H1 (cell line): ENCODE measurements at regions not wholly inside any gene's neighbourhood (a gene's known extent, or its start where the extent isn't known, plus 50 kb on each side); places are given as distances from the start of the nearest gene placed in this dataset.

ENCODE experiments used
- CTCF ChIA-PET: fragments of 300-600 bp; sonication (Branson Sonifier 250); formaldehyde crosslinking; loops from one replicate; lab custom pipeline; 2021; ENCODE audit not compliant: partially characterized antibody; lab: Charles Lee
- POLR2A ChIA-PET: fragments of 300-600 bp; sonication (Branson Sonifier 250); formaldehyde crosslinking; loops from one replicate; lab custom pipeline; 2021; ENCODE audit warnings: inconsistent platforms; ENCODE audit not compliant: partially characterized antibody; lab: Charles Lee
- DNase-seq, 2 experiments: peaks; one replicate each; pipeline versions ENCODE4 v3.0.0 to v3.0.0-alpha.2; 2010 to 2022; ENCODE audit warnings: low spot score in 2 of 2, low read depth in 1 of 2, mixed read lengths in 1 of 2
- FAIRE-seq: peaks from 2 replicates; lab custom pipeline; 2011; peaks lifted over from hg19 to GRCh38; lab: Jason Lieb, UNC
- H2AFZ ChIP-seq: 2 replicates; pipeline ENCODE4 v1.8.1; 2012; ENCODE audit warnings: low read length, inconsistent platforms
- H2AK5ac ChIP-seq: 2 replicates; pipeline ENCODE4 v1.6.1; 2013; ENCODE audit warnings: low read depth, low read length
- H2BK120ac ChIP-seq: replicated peaks from 2 replicates; pipeline ENCODE3; 2013; ENCODE audit warnings: low read depth, low read length, inconsistent platforms
- H2BK12ac ChIP-seq: 2 replicates; pipeline ENCODE4 v1.6.1; 2013; ENCODE audit warnings: low read depth, low read length
- H2BK15ac ChIP-seq: 2 replicates; pipeline ENCODE4 v1.6.1; 2013; ENCODE audit warnings: low read length
- H2BK20ac ChIP-seq: 2 replicates; pipeline ENCODE4 v1.6.1; 2013; ENCODE audit warnings: low read length
- H2BK5ac ChIP-seq: 2 replicates; pipeline ENCODE4 v1.6.1; 2013; ENCODE audit warnings: low read depth, low read length
- H3K14ac ChIP-seq: 2 replicates; pipeline ENCODE4 v1.6.1; 2013; ENCODE audit warnings: inconsistent platforms; ENCODE audit not compliant: insufficient read length
- H3K18ac ChIP-seq: 2 replicates; pipeline ENCODE4 v1.6.1; 2013; ENCODE audit warnings: low read length; ENCODE audit errors: extremely low read depth
- H3K23ac ChIP-seq: 2 replicates; pipeline ENCODE4 v1.6.1; 2013; ENCODE audit warnings: inconsistent platforms; ENCODE audit not compliant: insufficient read length
- H3K23me2 ChIP-seq: 2 replicates; pipeline ENCODE4 v1.6.1; 2013; ENCODE audit warnings: low read depth, low read length
- H3K27ac ChIP-seq: 2 replicates; pipeline ENCODE4 v1.6.1; 2011; ENCODE audit warnings: low read depth, low read length, inconsistent platforms
- H3K27me3 ChIP-seq, 4 experiments: replicated peaks in 1 of 4; 1 replicate in 1 of 4; 2 replicates in 3 of 4; pipeline versions ENCODE4 v1.6.1 to v1.8.1; 2011 to 2013; ENCODE audit warnings: low read length in 3 of 4, mild to moderate bottlenecking in 3 of 4, inconsistent platforms in 2 of 4, mixed read lengths in 2 of 4, moderate library complexity in 1 of 4; ENCODE audit not compliant: control insufficient read depth in 3 of 4, insufficient read depth in 3 of 4; ENCODE audit errors: extremely low read depth in 1 of 4
- H3K36me3 ChIP-seq, 4 experiments: 2 replicates each; pipeline versions ENCODE4 v1.6.1 to v1.8.1; 2011 to 2013; ENCODE audit warnings: mild to moderate bottlenecking in 4 of 4, low read length in 3 of 4, moderate library complexity in 2 of 4, control low read depth in 1 of 4, inconsistent platforms in 1 of 4; ENCODE audit not compliant: insufficient read depth in 4 of 4, control insufficient read depth in 2 of 4
- H3K4ac ChIP-seq: replicated peaks from 2 replicates; pipeline ENCODE3; 2013; ENCODE audit warnings: low read length, low read depth, mixed read lengths, inconsistent platforms; ENCODE audit not compliant: insufficient read length
- H3K4me1 ChIP-seq, 4 experiments: replicated peaks in 1 of 4; 1 replicate in 1 of 4; 2 replicates in 3 of 4; pipeline versions ENCODE4 v1.6.1 to v1.8.1; 2011 to 2013; ENCODE audit warnings: low read length in 3 of 4, inconsistent platforms in 2 of 4, mixed read lengths in 1 of 4; ENCODE audit not compliant: insufficient read depth in 4 of 4, control insufficient read depth in 3 of 4
- H3K4me2 ChIP-seq, 2 experiments: 2 replicates each; pipeline versions ENCODE4 v1.6.1 to v1.8.1; 2011 to 2013; ENCODE audit warnings: low read depth in 2 of 2, low read length in 2 of 2, control low read depth in 1 of 2, inconsistent platforms in 1 of 2, mild to moderate bottlenecking in 1 of 2; ENCODE audit not compliant: insufficient read depth in 1 of 2
- H3K4me3 ChIP-seq, 4 experiments: fragments of 200-600, 300-600 bp in 1 of 4; sonication (generic), shearing (Covaris generic), sonication (Bioruptor Twin) in 1 of 4; 2 replicates each; pipeline versions ENCODE4 v1.5.1 to v1.8.1; 2011 to 2016; ENCODE audit warnings: low read length in 4 of 4, low read depth in 3 of 4, control low read depth in 2 of 4, inconsistent platforms in 2 of 4, mild to moderate bottlenecking in 2 of 4, mixed read lengths in 1 of 4, moderate library complexity in 1 of 4; ENCODE audit not compliant: insufficient read depth in 2 of 4; ENCODE audit errors: extremely low read depth in 1 of 4
- H3K56ac ChIP-seq: replicated peaks from 2 replicates; pipeline ENCODE3; 2013; ENCODE audit warnings: low read depth, mild to moderate bottlenecking, mixed read lengths, low read length, inconsistent platforms; ENCODE audit not compliant: insufficient read length
- H3K79me1 ChIP-seq: 2 replicates; pipeline ENCODE4 v1.6.1; 2013; ENCODE audit warnings: low read depth, low read length, control low read depth
- H3K79me2 ChIP-seq, 2 experiments: 2 replicates each; pipeline versions ENCODE4 v1.6.1 to v1.8.1; 2012 to 2013; ENCODE audit warnings: low read length in 2 of 2, mild to moderate bottlenecking in 2 of 2, inconsistent platforms in 1 of 2; ENCODE audit not compliant: insufficient read depth in 2 of 2, control insufficient read depth in 1 of 2
- H3K9ac ChIP-seq, 4 experiments: replicated peaks in 1 of 4; 1 replicate in 1 of 4; 2 replicates in 3 of 4; pipeline versions ENCODE4 v1.6.1 to v1.8.1; 2011 to 2013; ENCODE audit warnings: low read depth in 3 of 4, low read length in 3 of 4, control low read depth in 2 of 4, mild to moderate bottlenecking in 2 of 4, moderate library complexity in 2 of 4, inconsistent platforms in 1 of 4; ENCODE audit errors: extremely low read depth in 1 of 4
- H3K9me3 ChIP-seq, 2 experiments: 2 replicates each; pipeline versions ENCODE4 v1.6.1 to v1.8.1; 2012 to 2013; ENCODE audit warnings: mild to moderate bottlenecking in 2 of 2, moderate library complexity in 2 of 2, control low read depth in 1 of 2, inconsistent platforms in 1 of 2, low read depth in 1 of 2, low read length in 1 of 2, mixed read lengths in 1 of 2; ENCODE audit not compliant: insufficient read depth in 2 of 2
- H4K20me1 ChIP-seq, 2 experiments: replicated peaks in 1 of 2; 2 replicates each; pipeline versions ENCODE3 to v1.8.1; 2011 to 2013; ENCODE audit warnings: inconsistent platforms in 2 of 2, low read length in 2 of 2, mild to moderate bottlenecking in 1 of 2; ENCODE audit not compliant: insufficient read depth in 2 of 2, control insufficient read depth in 1 of 2
- H4K5ac ChIP-seq: 2 replicates; pipeline ENCODE4 v1.6.1; 2013; ENCODE audit warnings: low read length, low read depth, mixed read lengths, inconsistent platforms; ENCODE audit not compliant: insufficient read length
- H4K8ac ChIP-seq: 2 replicates; pipeline ENCODE4 v1.8.0; 2013; ENCODE audit warnings: mild to moderate bottlenecking, moderate library complexity, low read length, inconsistent platforms; ENCODE audit not compliant: insufficient read depth; ENCODE audit errors: extremely low read depth
- H4K91ac ChIP-seq: replicated peaks from 2 replicates; pipeline ENCODE3; 2013; ENCODE audit warnings: low read length, mixed read lengths, inconsistent platforms; ENCODE audit not compliant: insufficient read length
- ASH2L ChIP-seq: fragments of 200-600, 300-600 bp; sonication (generic); IDR thresholded peaks from one replicate; pipeline ENCODE4 v1.7.1; 2017; ENCODE audit warnings: low read length
- ATF2 ChIP-seq: IDR thresholded peaks from 2 replicates; pipeline ENCODE4 v1.6.1; 2012; ENCODE audit warnings: low read length, inconsistent platforms
- BACH1 ChIP-seq: IDR thresholded peaks from 2 replicates; pipeline ENCODE4 v1.6.1; 2012; ENCODE audit warnings: low read length, improper control_type of control experiment
- CBX5 ChIP-seq: fragments of 300-800, 300-1000 bp; sonication (generic); IDR thresholded peaks from 2 replicates; pipeline ENCODE4 v1.7.1; 2016; ENCODE audit warnings: antibody characterized with exemption, low read length, low read depth
- CBX8 ChIP-seq: fragments of 300-800, 300-1000 bp; sonication (generic); IDR thresholded peaks from 2 replicates; pipeline ENCODE4 v1.7.1; 2016; ENCODE audit warnings: low read depth, low read length, borderline replicate concordance
- FOSL1 ChIP-seq: IDR thresholded peaks from 2 replicates; pipeline ENCODE4 v1.6.1; 2011; ENCODE audit warnings: mild to moderate bottlenecking, low read depth, low read length, moderate library complexity; ENCODE audit not compliant: insufficient read depth
- GTF2F1 ChIP-seq: IDR thresholded peaks from 2 replicates; pipeline ENCODE4 v1.6.1; 2012; ENCODE audit warnings: low read depth, low read length, improper control_type of control experiment, borderline replicate concordance
- JUND ChIP-seq: IDR thresholded peaks from 2 replicates; pipeline ENCODE4 v1.6.1; 2011; ENCODE audit warnings: mild to moderate bottlenecking, improper control_type of control experiment, low read length
- SIRT6 ChIP-seq: IDR thresholded peaks from one replicate; pipeline ENCODE4 v1.7.1; 2012; ENCODE audit warnings: low read length, inconsistent platforms
- SP1 ChIP-seq: IDR thresholded peaks from 2 replicates; pipeline ENCODE4 v1.6.1; 2011; ENCODE audit warnings: low read depth, low read length
- SP2 ChIP-seq: IDR thresholded peaks from 2 replicates; pipeline ENCODE4 v1.6.1; 2012; ENCODE audit warnings: mild to moderate bottlenecking, low read length, inconsistent platforms
- TAF7 ChIP-seq: optimal IDR thresholded peaks from 2 replicates; pipeline ENCODE3; 2011; ENCODE audit warnings: low read depth, mild to moderate bottlenecking, inconsistent platforms, low read length, moderate library complexity, borderline replicate concordance
- TEAD4 ChIP-seq: IDR thresholded peaks from 2 replicates; pipeline ENCODE4 v1.6.1; 2012; ENCODE audit warnings: low read depth, low read length, inconsistent platforms, mixed read lengths
- USF2 ChIP-seq: IDR thresholded peaks from 2 replicates; pipeline ENCODE4 v1.6.1; 2011; ENCODE audit warnings: low read length, improper control_type of control experiment
- WGBS, 2 experiments: shearing (Covaris generic) in 1 of 2; methylation state at CpG; one replicate each; pipeline versions ENCODE4 v1.1.6 to v1.1.7; 2013 to 2015; ENCODE audit warnings: low lambda C conversion rate in 2 of 2, mixed read lengths in 2 of 2, inconsistent platforms in 1 of 2, low coverage in 1 of 2, missing lambda C conversion rate in 1 of 2; ENCODE audit not compliant: insufficient replicate concordance in 2 of 2, insufficient coverage in 1 of 2, insufficient read length in 1 of 2; ENCODE audit errors: extremely low coverage in 1 of 2, missing lambda C conversion rate in 1 of 2; 5-methylcytosine and 5-hydroxymethylcytosine counted together

- H3K79me2 ChIP-seq: no peaks in the 10 kb centered on the region
- 0 out of 7 replicates have a peak, but pooled peaks cover 0 to 2% (median 0%) of the 10 kb centered on the region in 4 experiments for H3K4me1 ChIP-seq
- TF ChIP-seq USF2 (no peak), GTF2F1 (no peak), SP2 (no peak), BACH1 (no peak), TAF7 (no peak), ATF2 (no peak), TEAD4 (no peak), FOSL1 (no peak), SP1 (no peak), JUND (no peak), CBX8 (no peak), SIRT6 (no peak), ASH2L (no peak), CBX5 (no peak)
- H3K4me2 ChIP-seq: no peak overlapping the region
- H4K91ac ChIP-seq: no peak overlapping the region
- H2AFZ ChIP-seq: no peak overlapping the region
- H3K14ac ChIP-seq: no peak overlapping the region
- no peak overlapping the region for H2BK5ac ChIP-seq
- H3K4ac ChIP-seq: no peak overlapping the region
- H3K56ac ChIP-seq: no peak overlapping the region
- no peaks in the 10 kb centered on the region for H3K9me3 ChIP-seq
- no peak overlapping the region for H2BK20ac ChIP-seq
- no peak overlapping the region for H3K18ac ChIP-seq
- no peak overlapping the region for H3K9ac ChIP-seq
- no peak overlapping the region for H2BK15ac ChIP-seq
- H2AK5ac ChIP-seq: no peak overlapping the region
- no peaks in the 10 kb centered on the region for H3K27me3 ChIP-seq
- POLR2A ChIA-PET: no interaction called here
- 91% methylated on average over 6 of the region's 6 CpGs; no CpG with 5 or more reads in 1 of the 2 experiments for WGBS, 2 experiments
- no peak overlapping the region for H3K23ac ChIP-seq
- no peak overlapping the region for H2BK12ac ChIP-seq
- no peaks in the 10 kb centered on the region for H4K20me1 ChIP-seq
- H3K27ac ChIP-seq: no peak overlapping the region
- no peak overlapping the region for H2BK120ac ChIP-seq
- DNase-seq (no peak), FAIRE-seq (no peak)
- H4K5ac ChIP-seq: no peak overlapping the region
- CTCF ChIA-PET: no interaction called here
- H3K4me3 ChIP-seq: no peak overlapping the region
- H4K8ac ChIP-seq: no peak overlapping the region
- H3K23me2 ChIP-seq: no peaks in the 10 kb centered on the region
- no peaks in the 10 kb centered on the region for H3K36me3 ChIP-seq
- H3K79me1 ChIP-seq: no peaks in the 10 kb centered on the region
These were observed 91.4 kb upstream of the ATXN1 start for GRCh38 chr6:16852671-16853070.
